ENCODE measurements at regions not wholly inside any gene's neighbourhood (a gene's known extent, or its start where the extent isn't known, plus 50 kb on each side); places are given as distances from the start of the nearest gene placed in this dataset.

DNA sequence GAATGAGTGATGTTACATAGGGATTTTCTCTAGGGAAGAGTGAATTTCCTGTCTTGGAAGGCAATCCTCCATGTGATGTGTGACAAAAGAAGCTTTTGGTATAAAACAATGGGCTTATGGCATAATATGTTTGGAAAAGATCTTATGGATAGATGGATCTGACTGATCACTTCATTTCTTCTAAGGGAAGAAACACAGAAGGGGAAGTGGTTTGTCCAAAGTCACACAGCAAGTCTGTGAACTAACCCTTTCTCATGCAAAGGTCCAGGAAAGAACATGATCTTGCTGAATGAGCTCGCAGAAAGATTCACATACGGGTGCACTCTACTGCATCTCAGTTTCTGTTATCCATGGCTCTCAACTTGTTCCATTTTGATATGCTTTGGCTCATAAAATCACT lies 575.9 kb upstream of the JAG1 start:
- TF ChIP-seq, protein P1, sequence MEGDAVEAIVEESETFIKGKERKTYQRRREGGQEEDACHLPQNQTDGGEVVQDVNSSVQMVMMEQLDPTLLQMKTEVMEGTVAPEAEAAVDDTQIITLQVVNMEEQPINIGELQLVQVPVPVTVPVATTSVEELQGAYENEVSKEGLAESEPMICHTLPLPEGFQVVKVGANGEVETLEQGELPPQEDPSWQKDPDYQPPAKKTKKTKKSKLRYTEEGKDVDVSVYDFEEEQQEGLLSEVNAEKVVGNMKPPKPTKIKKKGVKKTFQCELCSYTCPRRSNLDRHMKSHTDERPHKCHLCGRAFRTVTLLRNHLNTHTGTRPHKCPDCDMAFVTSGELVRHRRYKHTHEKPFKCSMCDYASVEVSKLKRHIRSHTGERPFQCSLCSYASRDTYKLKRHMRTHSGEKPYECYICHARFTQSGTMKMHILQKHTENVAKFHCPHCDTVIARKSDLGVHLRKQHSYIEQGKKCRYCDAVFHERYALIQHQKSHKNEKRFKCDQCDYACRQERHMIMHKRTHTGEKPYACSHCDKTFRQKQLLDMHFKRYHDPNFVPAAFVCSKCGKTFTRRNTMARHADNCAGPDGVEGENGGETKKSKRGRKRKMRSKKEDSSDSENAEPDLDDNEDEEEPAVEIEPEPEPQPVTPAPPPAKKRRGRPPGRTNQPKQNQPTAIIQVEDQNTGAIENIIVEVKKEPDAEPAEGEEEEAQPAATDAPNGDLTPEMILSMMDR (IDR thresholded peaks at IDR 0.05) = no peak
- TF ChIP-seq POLR2AphosphoS5 (IDR thresholded peaks at IDR 0.05; ENCODE audit: low read depth, low read length) (no peak), TCF7L2 (IDR thresholded peaks at IDR 0.05; ENCODE audit: low read depth, low read length) (no peak), SIN3A (IDR thresholded peaks at IDR 0.05; ENCODE audit: borderline replicate concordance, insufficient read depth, low read depth, low read length) (no peak)
- TF ChIP-seq, protein P2, sequence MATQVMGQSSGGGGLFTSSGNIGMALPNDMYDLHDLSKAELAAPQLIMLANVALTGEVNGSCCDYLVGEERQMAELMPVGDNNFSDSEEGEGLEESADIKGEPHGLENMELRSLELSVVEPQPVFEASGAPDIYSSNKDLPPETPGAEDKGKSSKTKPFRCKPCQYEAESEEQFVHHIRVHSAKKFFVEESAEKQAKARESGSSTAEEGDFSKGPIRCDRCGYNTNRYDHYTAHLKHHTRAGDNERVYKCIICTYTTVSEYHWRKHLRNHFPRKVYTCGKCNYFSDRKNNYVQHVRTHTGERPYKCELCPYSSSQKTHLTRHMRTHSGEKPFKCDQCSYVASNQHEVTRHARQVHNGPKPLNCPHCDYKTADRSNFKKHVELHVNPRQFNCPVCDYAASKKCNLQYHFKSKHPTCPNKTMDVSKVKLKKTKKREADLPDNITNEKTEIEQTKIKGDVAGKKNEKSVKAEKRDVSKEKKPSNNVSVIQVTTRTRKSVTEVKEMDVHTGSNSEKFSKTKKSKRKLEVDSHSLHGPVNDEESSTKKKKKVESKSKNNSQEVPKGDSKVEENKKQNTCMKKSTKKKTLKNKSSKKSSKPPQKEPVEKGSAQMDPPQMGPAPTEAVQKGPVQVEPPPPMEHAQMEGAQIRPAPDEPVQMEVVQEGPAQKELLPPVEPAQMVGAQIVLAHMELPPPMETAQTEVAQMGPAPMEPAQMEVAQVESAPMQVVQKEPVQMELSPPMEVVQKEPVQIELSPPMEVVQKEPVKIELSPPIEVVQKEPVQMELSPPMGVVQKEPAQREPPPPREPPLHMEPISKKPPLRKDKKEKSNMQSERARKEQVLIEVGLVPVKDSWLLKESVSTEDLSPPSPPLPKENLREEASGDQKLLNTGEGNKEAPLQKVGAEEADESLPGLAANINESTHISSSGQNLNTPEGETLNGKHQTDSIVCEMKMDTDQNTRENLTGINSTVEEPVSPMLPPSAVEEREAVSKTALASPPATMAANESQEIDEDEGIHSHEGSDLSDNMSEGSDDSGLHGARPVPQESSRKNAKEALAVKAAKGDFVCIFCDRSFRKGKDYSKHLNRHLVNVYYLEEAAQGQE (IDR thresholded peaks at IDR 0.05; ENCODE audit: insufficient read depth in 1 of 2, low read depth in 2 of 2, low read length in 1 of 2) = no peak

All from Panc1 (cell line).